ENCODE measurements at regions not wholly inside any gene's neighbourhood (a gene's known extent, or its start where the extent isn't known, plus 50 kb on each side); places are given as distances from the start of the nearest gene placed in this dataset.

DNA sequence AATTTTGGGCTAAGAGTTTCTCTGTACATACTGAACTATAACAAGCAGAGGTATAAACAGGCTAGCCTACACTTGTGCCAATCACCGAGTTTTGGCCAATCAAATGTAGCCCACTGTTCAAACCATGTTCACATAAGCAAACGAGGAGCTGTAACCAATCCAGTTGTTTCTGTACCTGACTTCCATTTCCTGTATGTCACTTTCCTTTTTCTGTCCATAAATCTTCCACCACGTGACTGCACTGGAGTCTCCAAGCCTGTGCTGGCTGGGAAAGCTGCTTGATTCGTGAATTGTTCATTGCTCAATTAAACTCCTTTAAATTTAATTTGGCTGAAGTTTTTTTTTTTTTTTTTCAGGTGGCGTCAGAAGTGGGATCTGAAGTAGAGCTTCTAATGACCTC lies 332.9 kb downstream of the RNF144B start:
- TF ChIP-seq, protein P1, sequence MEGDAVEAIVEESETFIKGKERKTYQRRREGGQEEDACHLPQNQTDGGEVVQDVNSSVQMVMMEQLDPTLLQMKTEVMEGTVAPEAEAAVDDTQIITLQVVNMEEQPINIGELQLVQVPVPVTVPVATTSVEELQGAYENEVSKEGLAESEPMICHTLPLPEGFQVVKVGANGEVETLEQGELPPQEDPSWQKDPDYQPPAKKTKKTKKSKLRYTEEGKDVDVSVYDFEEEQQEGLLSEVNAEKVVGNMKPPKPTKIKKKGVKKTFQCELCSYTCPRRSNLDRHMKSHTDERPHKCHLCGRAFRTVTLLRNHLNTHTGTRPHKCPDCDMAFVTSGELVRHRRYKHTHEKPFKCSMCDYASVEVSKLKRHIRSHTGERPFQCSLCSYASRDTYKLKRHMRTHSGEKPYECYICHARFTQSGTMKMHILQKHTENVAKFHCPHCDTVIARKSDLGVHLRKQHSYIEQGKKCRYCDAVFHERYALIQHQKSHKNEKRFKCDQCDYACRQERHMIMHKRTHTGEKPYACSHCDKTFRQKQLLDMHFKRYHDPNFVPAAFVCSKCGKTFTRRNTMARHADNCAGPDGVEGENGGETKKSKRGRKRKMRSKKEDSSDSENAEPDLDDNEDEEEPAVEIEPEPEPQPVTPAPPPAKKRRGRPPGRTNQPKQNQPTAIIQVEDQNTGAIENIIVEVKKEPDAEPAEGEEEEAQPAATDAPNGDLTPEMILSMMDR (conservative IDR thresholded peaks at IDR 0.05; ENCODE audit: low read depth), result no peak
- no peak for DNase-seq (ENCODE audit: low spot score)
- POLR2A ChIA-PET (ENCODE audit: low non-redundant PET), result no interaction called here

DNA sequence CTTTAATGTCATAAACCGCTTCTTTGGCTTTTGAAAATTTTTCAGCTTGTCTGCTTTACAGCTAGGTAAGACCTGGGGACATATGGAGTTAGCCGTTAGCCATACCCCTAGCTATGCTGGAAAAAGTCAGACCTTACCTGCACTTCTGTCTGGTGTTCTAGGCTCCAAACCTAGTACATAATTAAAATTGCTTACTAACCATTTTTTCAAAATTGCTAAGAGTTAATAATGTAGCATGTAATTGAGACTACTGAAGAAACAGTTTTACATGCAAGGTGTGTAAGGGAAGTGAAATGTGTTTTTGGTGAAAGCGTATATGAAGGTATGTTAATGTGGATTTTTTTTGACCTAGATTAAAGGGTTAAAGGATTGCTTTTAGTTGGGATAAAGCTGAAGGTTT lies 336.9 kb downstream of the RNF144B start:
- POLR2A ChIA-PET (ENCODE audit: low non-redundant PET), result no interaction called here
- no peak for DNase-seq (ENCODE audit: low spot score)
- TF ChIP-seq, protein P1 (conservative IDR thresholded peaks at IDR 0.05; ENCODE audit: low read depth), result no peak
- H3K27ac ChIP-seq, result no peak overlapping the region
- CTCF ChIA-PET, result no interaction called here

More for the DNA sequence above, 332.9 kb downstream of the RNF144B start:
- CTCF ChIA-PET, result interaction anchor here (0.6 kb wide), 2 partner anchors 10 to 30 kb away, joined by 3 to 4 read pairs; no protein-coding TSS in a partner anchor
- H3K27ac ChIP-seq, result no peak overlapping the region

DNA sequence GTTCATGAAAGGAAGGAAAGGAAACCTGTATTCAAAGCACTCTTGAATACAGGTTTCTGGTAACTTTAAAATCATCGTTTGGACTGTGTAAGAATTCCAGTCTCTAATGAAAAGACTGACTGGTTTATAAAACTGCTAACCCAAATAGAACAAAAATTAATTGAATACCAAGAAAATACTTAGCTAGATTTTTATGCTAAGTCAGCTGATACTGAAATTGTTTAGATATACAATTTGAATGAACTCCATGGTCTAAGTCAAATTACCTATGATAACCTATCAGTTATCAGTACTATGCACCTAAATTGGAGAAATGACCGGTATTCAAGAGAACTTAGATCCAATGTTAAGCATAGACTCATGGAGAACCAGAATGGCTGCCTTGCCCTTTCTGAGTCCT lies 338.3 kb downstream of the RNF144B start:
- ChIA-PET CTCF (no interaction called here), POLR2A (ENCODE audit: low non-redundant PET) (no interaction called here)
- no peak for DNase-seq (ENCODE audit: low spot score)
- TF ChIP-seq, protein P1 (conservative IDR thresholded peaks at IDR 0.05; ENCODE audit: low read depth), result no peak
- H3K27ac ChIP-seq, result no peak overlapping the region

DNA sequence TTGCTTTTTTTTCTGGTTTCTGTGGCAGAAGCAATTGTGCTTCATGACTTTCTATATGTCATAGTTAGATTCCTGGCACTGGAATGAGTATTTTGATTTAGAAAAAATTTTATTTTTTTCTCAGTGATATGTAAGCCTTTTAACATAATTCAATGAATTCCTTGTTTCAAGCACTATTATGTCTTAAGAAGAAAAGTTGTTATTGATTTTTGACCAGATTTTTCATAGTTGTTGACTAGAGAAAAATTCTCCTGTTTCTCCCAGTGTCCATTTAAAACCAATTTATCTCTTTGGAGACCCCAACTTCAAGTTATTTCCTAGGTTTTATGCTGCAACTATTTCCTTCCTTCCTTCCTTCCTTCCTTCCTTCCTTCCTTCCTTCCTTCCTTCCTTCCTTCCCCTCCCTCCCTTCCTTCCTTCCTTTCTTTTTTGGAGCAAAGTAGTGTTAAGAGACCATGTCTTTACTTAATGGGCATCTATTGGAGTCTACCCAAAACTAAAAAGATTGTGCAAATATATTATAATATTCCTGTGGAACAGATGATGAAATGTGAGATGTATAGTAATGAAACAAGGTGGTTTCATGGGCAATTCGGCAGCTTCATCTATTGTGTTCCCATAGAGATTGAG lies 346.9 kb downstream of the RNF144B start:
- CTCF ChIA-PET, result interaction anchor here (0.7 kb wide), 1 partner anchor 395 kb away, joined by 3 read pairs; no protein-coding TSS in a partner anchor
- no peak for DNase-seq (ENCODE audit: low spot score)
- POLR2A ChIA-PET (ENCODE audit: low non-redundant PET), result no interaction called here
- TF ChIP-seq, protein P1 (conservative IDR thresholded peaks at IDR 0.05; ENCODE audit: low read depth), result no peak
- H3K27ac ChIP-seq, result no peak overlapping the region

DNA sequence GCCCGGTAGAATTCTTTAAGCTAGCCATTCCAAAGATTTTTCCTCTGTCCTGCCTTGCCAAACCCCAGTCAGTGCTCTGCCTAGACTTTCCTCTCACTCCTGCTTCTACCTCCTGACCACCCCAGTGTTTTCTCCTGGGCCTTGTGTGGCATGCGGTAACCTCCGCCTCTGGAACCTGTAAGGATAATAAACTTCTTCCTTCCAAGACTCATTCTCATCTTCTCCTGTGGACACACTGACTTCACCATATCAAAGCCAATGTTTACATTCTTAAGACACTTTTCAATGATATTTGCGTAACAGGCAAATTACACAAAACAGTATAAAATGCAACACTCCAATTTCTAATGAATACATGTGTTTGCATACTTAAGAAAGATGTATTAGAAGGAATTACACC lies 354.6 kb downstream of the RNF144B start:
- TF ChIP-seq, protein P1 (conservative IDR thresholded peaks at IDR 0.05; ENCODE audit: low read depth), result no peak
- H3K27ac ChIP-seq, result no peak overlapping the region
- POLR2A ChIA-PET (ENCODE audit: low non-redundant PET), result no interaction called here
- no peak for DNase-seq (ENCODE audit: low spot score)
- CTCF ChIA-PET, result interaction anchor here (0.6 kb wide), 2 partner anchors 14 to 139 kb away, joined by 3 read pairs; no protein-coding TSS in a partner anchor

DNA sequence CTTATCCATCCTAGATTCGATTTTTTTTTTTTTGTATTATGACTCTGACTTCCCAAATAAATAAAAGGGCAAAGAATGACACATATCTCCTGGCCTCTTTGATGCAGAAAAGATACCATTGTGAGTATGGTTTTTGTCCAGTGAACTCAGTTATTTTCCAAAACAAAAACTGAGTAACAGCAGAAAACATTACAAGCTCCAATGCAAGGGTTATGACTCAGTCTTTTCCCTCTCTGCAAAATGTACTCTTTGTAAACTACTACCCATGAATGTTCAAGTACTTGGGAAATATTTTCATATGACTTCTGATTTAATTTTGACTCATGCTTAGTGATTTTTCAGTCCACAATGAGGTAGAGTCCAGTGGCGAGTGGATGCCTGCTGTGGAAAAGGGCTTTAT lies 355.3 kb downstream of the RNF144B start:
- TF ChIP-seq, protein P1 (conservative IDR thresholded peaks at IDR 0.05; ENCODE audit: low read depth), result no peak
- ChIA-PET POLR2A (ENCODE audit: low non-redundant PET) (no interaction called here), CTCF (interaction anchor here (0.6 to 0.7 kb wide), 3 partner anchors 14 to 921 kb away, joined by 3 read pairs; no protein-coding TSS in a partner anchor)
- H3K27ac ChIP-seq, result no peak overlapping the region
- DNase-seq (ENCODE audit: low spot score), result no peak

Measured in RWPE1 (cell line).